Endothelial cell of umbilical vein (primary cell): ENCODE measurements at regions not wholly inside any gene's neighbourhood (a gene's known extent, or its start where the extent isn't known, plus 50 kb on each side); places are given as distances from the start of the nearest gene placed in this dataset.

Experiments
- BruUV-seq: library from RNA; stranded (reverse); fragments of 400-500 nt; replicated peaks from 2 replicates; lab custom pipeline; 2021; lab: Mats Ljungman, UMichigan
- CTCF ChIA-PET: fragments of 300-600, 350-600 bp; sonication (Branson Sonifier 250); formaldehyde crosslinking; loops from one replicate; lab custom pipeline; 2021; ENCODE audit warnings: antibody characterized with exemption, inconsistent platforms; lab: Charles Lee
- POLR2A ChIA-PET: fragments of 300-600, 350-600 bp; sonication (Branson Sonifier 250); formaldehyde crosslinking; loops from one replicate; lab custom pipeline; 2021; ENCODE audit warnings: antibody characterized with exemption, inconsistent platforms; lab: Charles Lee
- DNase-seq: peaks from one replicate; pipeline ENCODE4 v3.0.0-alpha.2; 2011; ENCODE audit warnings: low read depth, low spot score
- FAIRE-seq: peaks from 2 replicates; lab custom pipeline; 2011; peaks lifted over from hg19 to GRCh38; lab: Jason Lieb, UNC
- H2AFZ ChIP-seq: 2 replicates; pipeline ENCODE4 v1.6.0; 2012; ENCODE audit warnings: low read depth, low read length, control low read depth, inconsistent platforms
- H3K27ac ChIP-seq: 2 replicates; pipeline ENCODE4 v1.5.1; 2011; ENCODE audit warnings: low read depth, mild to moderate bottlenecking, control low read depth, low read length, moderate library complexity; ENCODE audit not compliant: insufficient read depth
- H3K27me3 ChIP-seq, 2 experiments: 2 replicates each; pipeline versions ENCODE4 v1.6.0 to v1.6.1; 2011; ENCODE audit warnings: low read length in 2 of 2, mixed read lengths in 1 of 2; ENCODE audit not compliant: control insufficient read depth in 2 of 2, insufficient read depth in 2 of 2
- H3K36me3 ChIP-seq, 2 experiments: 2 replicates in 1 of 2; 3 replicates in 1 of 2; pipeline ENCODE4 v1.5.1; 2011; ENCODE audit warnings: low read length in 2 of 2, mild to moderate bottlenecking in 1 of 2, moderate library complexity in 1 of 2; ENCODE audit not compliant: control insufficient read depth in 2 of 2, insufficient read depth in 2 of 2; ENCODE audit errors: extremely low read depth in 1 of 2
- H3K4me1 ChIP-seq: 3 replicates; pipeline ENCODE4 v1.5.1; 2011; ENCODE audit warnings: mild to moderate bottlenecking, low read length; ENCODE audit not compliant: control insufficient read depth, insufficient read depth; ENCODE audit errors: extremely low read depth
- H3K4me2 ChIP-seq: 2 replicates; pipeline ENCODE4 v1.6.1; 2011; ENCODE audit warnings: low read length, control low read depth, mixed read lengths; ENCODE audit not compliant: insufficient read depth
- H3K4me3 ChIP-seq, 3 experiments: fragments of 200-600 bp in 1 of 3; sonication (generic), shearing (Covaris generic) in 1 of 3; replicated peaks in 1 of 3; 2 replicates each; pipeline ENCODE4 v1.5.1; 2011 to 2016; ENCODE audit warnings: control low read depth in 3 of 3, low read length in 3 of 3, mild to moderate bottlenecking in 2 of 3, inconsistent platforms in 1 of 3, low read depth in 1 of 3, moderate library complexity in 1 of 3; ENCODE audit not compliant: insufficient read depth in 1 of 3
- H3K79me2 ChIP-seq: 2 replicates; pipeline ENCODE4 v1.6.0; 2012; ENCODE audit warnings: low read length, inconsistent platforms; ENCODE audit not compliant: control insufficient read depth, insufficient read depth
- H3K9ac ChIP-seq: replicated peaks from 2 replicates; pipeline ENCODE3; 2011; ENCODE audit warnings: low read length, control low read depth; ENCODE audit not compliant: insufficient read depth; ENCODE audit errors: extremely low read depth
- H3K9me1 ChIP-seq: replicated peaks from 3 replicates; pipeline ENCODE4 v1.6.0; 2011; ENCODE audit warnings: mild to moderate bottlenecking, low read length; ENCODE audit not compliant: control insufficient read depth, insufficient read depth; ENCODE audit errors: extremely low read depth
- H3K9me3 ChIP-seq: replicated peaks from 2 replicates; pipeline ENCODE4 v1.5.1; 2012; ENCODE audit warnings: low read length, inconsistent platforms; ENCODE audit not compliant: control insufficient read depth, insufficient read depth
- H4K20me1 ChIP-seq: replicated peaks from 2 replicates; pipeline ENCODE3; 2011; ENCODE audit warnings: mild to moderate bottlenecking, low read length; ENCODE audit not compliant: control insufficient read depth, insufficient read depth; ENCODE audit errors: extremely low read depth
- CTCF ChIP-seq, 2 donors: IDR thresholded peaks; 1 replicate in 1 of 2; 2 replicates in 1 of 2; pipeline ENCODE4 v1.5.1; 2011; ENCODE audit warnings: low read length in 2 of 2, mild to moderate bottlenecking in 2 of 2, moderate library complexity in 2 of 2, control low read depth in 1 of 2, inconsistent platforms in 1 of 2, low read depth in 1 of 2; ENCODE audit not compliant: insufficient read depth in 1 of 2; ENCODE audit errors: extremely low read depth in 1 of 2
- EZH2 ChIP-seq: IDR thresholded peaks from 2 replicates; pipeline ENCODE4 v1.6.1; 2012; ENCODE audit warnings: borderline replicate concordance, low read depth, mild to moderate bottlenecking, moderate library complexity, low read length, inconsistent platforms; ENCODE audit not compliant: severe bottlenecking
- FOS ChIP-seq: IDR thresholded peaks from 2 replicates; pipeline ENCODE4 v1.6.1; 2011; ENCODE audit warnings: mild to moderate bottlenecking, low read length, moderate library complexity, borderline replicate concordance; ENCODE audit not compliant: insufficient read depth
- GATA2 ChIP-seq: IDR thresholded peaks from 2 replicates; pipeline ENCODE4 v1.7.0; 2011; ENCODE audit warnings: low read depth, mild to moderate bottlenecking, moderate library complexity, mixed read lengths, low read length; ENCODE audit not compliant: insufficient read length, insufficient read depth
- JUN ChIP-seq: IDR thresholded peaks from 2 replicates; pipeline ENCODE4 v1.6.1; 2011; ENCODE audit warnings: borderline replicate concordance, low read depth; ENCODE audit not compliant: insufficient read length, insufficient read depth
- MAX ChIP-seq: IDR thresholded peaks from 2 replicates; pipeline ENCODE4 v1.6.1; 2011; ENCODE audit not compliant: insufficient read depth, insufficient read length
- MYC ChIP-seq: IDR thresholded peaks from one replicate; pipeline ENCODE4 v1.6.1; 2011; ENCODE audit warnings: mild to moderate bottlenecking, low read depth, low read length
- POLR2A ChIP-seq: IDR thresholded peaks from 2 replicates; pipeline ENCODE4 v1.6.1; 2012; ENCODE audit warnings: low read depth, mild to moderate bottlenecking, control low read depth, low read length
- POLR2AphosphoS5 ChIP-seq: IDR thresholded peaks from 2 replicates; pipeline ENCODE4 v1.6.1; 2012; ENCODE audit warnings: low read depth, mild to moderate bottlenecking, control low read depth, low read length, moderate library complexity; ENCODE audit not compliant: insufficient read depth
- dilution Hi-C: fragments of 300-500 bp; cut with MboI; formaldehyde crosslinking; loops from one replicate; pipeline ENCODE4 v1.15.0; 2019; ENCODE audit warnings: low sequenced_read_pairs; ENCODE audit not compliant: extremely low pct_ligation_motif_present
- intact Hi-C: fragments of 100-400 bp; cut with micrococcal nuclease; formaldehyde crosslinking; loops from one replicate; pipeline ENCODE4 v1.10.0; 2022

- intact Hi-C loops (no loop called here), dilution Hi-C loops (no loop called here)
- Histone ChIP-seq H3K9me1 (no peaks in the 10 kb centered on the region), H3K4me3 (no peak overlapping the region), H3K27me3 (no peaks in the 10 kb centered on the region), H3K36me3 (no peaks in the 10 kb centered on the region), H3K4me2 (no peak overlapping the region), H2AFZ (no peak overlapping the region), H3K27ac (no peak overlapping the region), H4K20me1 (no peaks in the 10 kb centered on the region), H3K9ac (no peak overlapping the region), H3K79me2 (no peaks in the 10 kb centered on the region), H3K9me3 (no peaks in the 10 kb centered on the region), H3K4me1 (no peaks in the 10 kb centered on the region)
- ChIA-PET POLR2A (no interaction called here), CTCF (interaction anchor here (2.2 kb wide), 1 partner anchor 10 kb away, joined by 8 read pairs; no protein-coding TSS in a partner anchor)
- no TSS peak for BruUV-seq
- DNase-seq: no peak
- no peak for TF ChIP-seq MYC
- TF ChIP-seq JUN: no peak
- TF ChIP-seq POLR2A: no peak
- TF ChIP-seq EZH2: no peak
- TF ChIP-seq POLR2AphosphoS5: no peak
- no peak for TF ChIP-seq CTCF (IDR thresholded peaks at IDR 0.05; ENCODE audit: extremely low read depth in 1 of 2, insufficient read depth in 1 of 2, low read depth in 1 of 2, low read length in 2 of 2)
- no peak for TF ChIP-seq FOS
- no peak for TF ChIP-seq GATA2
- TF ChIP-seq MAX: no peak
- no peak for FAIRE-seq
Observed at GRCh38 chr9:83188277-83188676, 125.3 kb upstream of the RASEF start.
